NCI-H2171 treated with DMSO at 0.1 percent for 48 hours (cell line): ENCODE measurements at regions not wholly inside any gene's neighbourhood (a gene's known extent, or its start where the extent isn't known, plus 50 kb on each side); places are given as distances from the start of the nearest gene placed in this dataset.
"Not testable (repeated sequence)": the region's sequence is repeated elsewhere in the genome, so short reads cannot be mapped to it uniquely, and the experiment has no call there.

Experiments used
- DNase-seq: peaks from one replicate; lab custom pipeline; 2025; lab: John Stamatoyannopoulos, UW

DNA sequence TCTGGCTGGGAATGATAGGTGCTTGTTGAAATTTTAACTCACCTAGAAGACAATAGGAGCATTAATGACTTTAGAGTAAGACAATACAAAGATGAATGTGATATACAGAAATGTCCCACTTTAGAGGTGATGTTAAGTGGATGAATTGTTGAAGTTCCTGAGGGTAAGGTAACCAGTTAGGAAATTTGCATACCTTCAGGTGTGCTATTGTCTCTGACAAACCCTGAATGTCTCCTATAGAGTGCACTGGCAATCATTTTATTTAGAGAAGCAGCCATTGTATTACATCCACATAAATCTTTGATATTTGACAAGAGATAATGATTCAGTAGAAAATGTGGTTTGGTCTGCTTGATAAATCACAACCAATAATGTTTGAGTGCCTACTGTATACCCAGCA is 228.5 kb downstream of the RNF144A start:
- no peak for DNase-seq

- DNase-seq = no peak
These were observed 228.9 kb downstream of the RNF144A start for GRCh38 chr2:7146151-7146550.

DNA sequence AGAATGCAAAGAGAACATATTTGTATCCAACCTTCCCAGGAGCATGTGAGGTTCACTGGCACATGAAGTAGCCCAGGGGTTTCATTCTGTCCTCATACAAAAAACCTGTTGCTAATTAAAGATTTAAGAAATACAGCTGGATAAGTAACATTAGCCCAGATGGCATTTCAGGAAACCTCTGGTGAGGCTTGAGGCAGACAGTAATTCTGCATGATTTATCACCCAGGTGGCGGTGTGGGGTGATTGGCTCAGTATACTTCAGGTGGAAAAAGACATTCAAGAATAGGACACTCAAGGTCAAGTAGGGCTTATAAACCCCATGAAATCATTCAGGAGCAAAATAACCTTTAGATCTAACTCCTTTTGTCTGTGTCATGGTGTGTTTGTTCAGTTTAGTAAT is 237.4 kb downstream of the RNF144A start:
- DNase-seq = peak; percentile 92

DNA sequence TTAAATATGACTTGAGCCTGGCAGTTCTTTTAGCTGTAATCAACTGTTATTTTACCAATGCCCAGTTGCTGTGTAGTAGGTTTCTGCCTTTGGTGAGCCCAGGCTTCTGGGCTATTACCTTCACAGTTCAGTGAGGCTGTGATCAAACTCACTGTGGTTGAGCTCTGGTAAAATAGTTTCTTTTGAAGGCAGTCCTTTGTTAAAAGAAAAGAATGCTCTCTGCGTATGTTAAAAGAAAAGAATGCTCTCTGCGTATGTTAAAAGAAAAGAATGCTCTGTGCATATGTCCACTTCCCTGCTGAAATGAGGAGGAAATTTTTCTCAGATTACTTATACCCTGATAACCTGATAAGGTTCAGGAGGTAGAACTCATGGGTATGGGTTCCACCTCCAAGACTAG is 244.3 kb downstream of the RNF144A start:
- no peak for DNase-seq

GRCh38 chr2:7165736-7166135 is 248.5 kb downstream of the RNF144A start:
- no peak for DNase-seq

DNA sequence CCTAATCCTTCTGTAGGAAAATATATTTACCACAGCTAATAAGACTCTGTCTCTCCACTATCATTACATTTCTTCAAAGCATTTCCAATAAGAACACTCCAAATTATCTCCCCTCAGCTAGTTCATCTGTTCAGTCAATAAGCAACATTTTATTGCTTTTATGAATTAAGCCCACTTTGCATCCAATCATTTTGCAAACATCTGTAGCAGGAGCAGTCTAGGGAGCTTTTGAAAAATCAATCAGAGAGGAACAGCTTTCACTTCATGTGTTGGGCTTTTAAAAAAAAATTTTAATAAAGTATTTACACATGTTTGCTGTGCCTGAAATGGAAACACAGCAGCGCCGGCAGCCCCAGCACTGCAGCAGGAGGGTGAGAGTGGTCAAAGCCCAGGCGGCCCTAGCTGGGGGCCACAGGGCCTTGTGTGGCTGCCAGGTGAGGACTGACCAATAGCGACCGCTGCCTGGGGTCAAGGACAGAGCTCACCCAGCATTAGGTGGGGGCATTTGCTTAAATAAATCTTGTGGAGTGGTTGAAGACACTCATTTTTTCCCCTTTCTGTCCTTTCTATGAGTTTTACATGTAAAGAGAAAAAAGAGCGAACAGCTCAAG is 250.7 kb downstream of the RNF144A start:
- no peak for DNase-seq

DNA sequence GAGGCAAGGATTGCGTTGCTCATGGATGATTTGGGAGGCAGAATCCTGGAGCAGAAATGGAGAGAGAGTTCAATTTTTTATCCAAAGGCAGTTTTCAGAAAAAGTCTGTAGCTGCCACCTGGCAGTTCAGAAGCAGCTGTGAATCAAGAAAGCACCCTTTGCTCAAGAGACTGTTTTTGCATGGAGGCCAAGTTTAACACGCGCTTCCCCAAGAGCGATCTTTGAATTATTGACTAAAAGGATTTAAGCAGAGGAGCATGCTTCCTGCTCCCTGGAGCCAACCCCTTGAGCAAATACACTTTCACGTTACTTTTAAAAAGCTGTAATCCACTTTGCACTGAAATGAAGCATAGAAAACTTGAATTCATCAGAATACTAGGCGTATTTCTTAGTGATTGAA is 252.4 kb downstream of the RNF144A start:
- peak; percentile 80 for DNase-seq

GRCh38 chr2:7178996-7179395 is 261.8 kb downstream of the RNF144A start:
- DNase-seq = not testable (repeated sequence)

GRCh38 chr2:7180638-7181370 is 263.6 kb downstream of the RNF144A start:
- no peak for DNase-seq

DNA sequence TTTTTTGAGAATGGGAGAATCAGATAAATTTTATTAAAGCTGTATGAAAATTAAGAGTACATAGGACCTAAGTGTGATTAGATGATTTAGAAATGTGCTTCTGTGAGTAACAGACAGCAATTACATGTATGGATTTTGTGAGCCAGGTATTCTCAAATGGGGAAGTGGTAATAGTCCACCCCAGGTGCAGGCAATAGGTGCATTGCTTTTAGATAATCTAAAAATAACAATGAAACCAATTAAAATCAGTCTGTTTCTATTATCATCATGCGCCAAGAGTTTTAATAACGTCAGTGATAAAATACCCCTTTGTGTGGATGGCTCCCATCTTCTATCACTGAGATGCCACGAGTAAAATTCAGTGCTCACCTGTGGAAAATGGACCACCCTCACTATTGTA is 265.3 kb downstream of the RNF144A start:
- DNase-seq = no peak

DNA sequence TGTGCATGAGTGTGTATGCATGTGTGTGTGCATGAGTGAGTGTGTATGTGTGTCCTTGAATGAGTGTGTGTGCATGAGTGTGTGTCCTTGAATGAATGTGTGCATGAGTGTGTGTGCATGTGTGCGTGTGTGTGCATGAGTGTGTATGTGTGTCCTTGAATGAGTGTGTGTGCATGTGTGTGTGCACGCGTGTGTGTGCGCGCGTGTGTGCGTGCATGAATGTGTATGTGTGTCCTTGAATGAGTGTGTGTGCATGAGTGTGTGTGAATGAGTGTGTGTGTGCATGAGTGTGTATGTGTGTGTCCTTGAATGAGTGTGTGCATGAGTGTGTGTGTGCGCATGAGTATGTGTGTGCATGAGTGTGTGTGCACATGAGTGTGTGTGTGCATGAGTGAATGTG is 271.9 kb downstream of the RNF144A start:
- DNase-seq = no peak

GRCh38 chr2:7190587-7191324 is 273.5 kb downstream of the RNF144A start:
- no peak for DNase-seq

DNA sequence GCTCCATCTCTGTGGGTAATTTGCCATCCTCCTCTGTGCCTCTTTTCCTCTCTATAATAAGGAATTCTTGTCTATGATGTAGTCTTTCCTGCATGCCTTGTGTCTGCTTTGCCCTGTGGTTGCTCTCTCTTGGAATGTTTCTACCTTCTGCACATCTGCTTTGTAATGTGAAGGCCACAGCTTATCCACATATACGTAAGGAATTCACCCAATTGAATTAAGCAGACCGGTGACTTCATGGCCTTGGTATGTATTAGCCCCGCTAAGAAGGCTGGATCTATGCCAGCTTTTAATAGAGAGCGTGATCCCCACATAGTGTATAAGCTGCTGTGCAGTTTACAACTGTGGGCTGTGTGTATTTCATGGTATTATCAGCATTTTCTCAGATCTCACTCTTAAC is 274.7 kb downstream of the RNF144A start:
- DNase-seq = no peak

DNA sequence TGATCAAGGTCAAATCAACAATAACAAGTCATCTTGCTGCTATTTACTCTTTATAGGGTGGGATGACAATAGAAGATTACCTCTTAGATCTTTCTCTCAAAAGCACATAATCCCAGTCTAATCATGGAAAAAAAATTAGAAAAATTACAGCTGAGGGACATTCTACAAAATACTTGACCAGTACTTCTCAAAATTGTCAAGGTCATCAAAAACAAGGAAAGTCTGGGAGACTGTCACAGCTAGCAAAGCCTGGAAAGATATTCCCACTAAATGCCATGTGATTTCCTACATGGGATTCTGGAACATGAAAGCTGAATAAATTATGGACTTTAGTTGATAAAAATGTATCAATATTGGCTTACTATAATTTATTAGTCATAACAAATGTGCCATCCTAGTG is 276.2 kb downstream of the RNF144A start:
- no peak for DNase-seq

- DNase-seq = no peak
These were observed 277.7 kb downstream of the RNF144A start for GRCh38 chr2:7194950-7195349.

GRCh38 chr2:7196883-7197282 is 279.7 kb downstream of the RNF144A start:
- no peak for DNase-seq

DNA sequence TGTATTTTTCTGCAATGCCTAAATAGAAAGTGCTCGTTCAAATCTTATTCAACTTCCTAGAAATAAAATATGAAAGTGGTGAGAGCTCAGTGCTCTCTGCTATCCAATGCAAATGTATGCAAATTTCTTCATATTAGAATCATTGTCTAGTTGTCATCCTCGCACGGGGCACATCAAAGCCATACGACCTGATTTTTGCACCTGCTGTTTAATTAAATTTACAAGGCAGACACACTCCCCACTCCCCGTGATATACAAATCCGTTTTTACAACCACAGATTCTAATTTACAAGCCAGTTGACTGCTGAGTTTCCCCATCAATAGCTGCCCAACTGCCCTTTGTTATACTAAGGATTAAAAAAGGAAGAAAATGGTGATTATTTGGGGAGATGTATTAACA is 284.6 kb downstream of the RNF144A start:
- no peak for DNase-seq

DNA sequence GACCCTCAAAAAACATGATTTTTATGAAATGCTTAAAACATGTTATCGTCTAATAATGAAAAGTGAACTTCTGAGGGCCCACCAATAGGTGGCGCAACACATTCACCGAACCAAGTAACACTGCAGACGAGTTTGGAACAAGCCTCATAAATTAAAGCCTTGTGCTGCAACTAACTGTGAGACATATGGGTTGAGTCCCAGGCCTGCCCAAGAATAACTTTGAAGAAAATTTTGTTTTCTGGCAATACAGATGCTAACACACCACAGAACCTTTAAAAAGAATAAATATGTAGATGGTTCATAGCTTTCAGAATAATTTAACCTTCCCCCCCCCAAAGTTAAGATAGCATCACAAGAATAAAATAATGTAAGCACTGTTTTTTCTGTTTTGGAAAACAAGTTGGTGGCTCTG is 285.9 kb downstream of the RNF144A start:
- DNase-seq = peak; percentile 89

DNA sequence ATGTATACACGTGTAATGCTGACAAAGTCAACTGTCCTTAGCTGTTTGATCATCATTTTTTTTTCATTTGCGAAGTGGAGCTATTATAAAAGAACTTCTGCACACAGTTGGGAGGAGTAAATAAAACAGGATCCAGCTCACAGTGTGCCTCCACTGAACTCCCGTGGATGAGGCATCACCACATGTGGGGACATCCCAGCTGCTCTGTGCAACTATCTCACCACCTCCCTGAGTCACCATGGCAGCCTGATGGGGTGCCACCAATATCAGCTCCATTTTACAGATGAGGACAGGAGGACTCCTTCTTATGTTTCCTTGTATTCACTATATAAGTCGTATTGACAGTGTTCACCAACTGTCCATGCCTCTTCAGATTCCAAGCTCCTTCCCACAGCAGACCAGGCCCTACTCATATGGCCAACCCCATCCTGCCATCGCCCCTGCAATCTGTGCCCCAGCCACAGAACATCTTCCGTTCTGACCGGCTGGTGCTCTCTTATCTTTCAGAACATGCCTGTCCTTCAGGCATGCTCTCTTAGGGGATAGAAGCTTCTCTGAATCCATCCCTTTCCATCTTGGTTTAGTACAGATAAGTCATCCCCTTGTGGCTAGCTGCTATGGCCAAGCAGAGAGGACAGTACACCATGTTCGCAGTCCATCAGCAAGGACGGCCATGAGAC is 288.1 kb downstream of the RNF144A start:
- no peak for DNase-seq

GRCh38 chr2:7206111-7206810 is 289.0 kb downstream of the RNF144A start:
- no peak for DNase-seq

DNA sequence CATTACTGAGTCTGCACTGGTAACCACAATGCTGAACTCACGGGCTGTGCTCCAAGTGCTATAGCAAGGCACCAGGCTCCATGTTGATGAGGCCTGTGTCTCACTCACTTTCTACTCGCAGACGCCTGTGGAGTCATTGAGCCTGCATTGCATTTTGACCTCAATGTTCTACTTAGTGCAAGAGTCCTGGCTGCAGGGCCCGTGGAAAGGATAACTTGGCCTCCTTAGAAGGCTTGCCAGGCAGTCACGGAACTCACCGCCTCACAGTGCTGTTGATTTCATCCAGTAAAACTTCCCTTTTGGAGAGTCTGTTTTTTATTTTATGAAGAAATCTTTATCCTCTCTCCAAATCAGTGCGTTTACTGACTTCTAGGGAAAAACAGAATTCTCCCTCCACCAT is 290.4 kb downstream of the RNF144A start:
- no peak for DNase-seq
